GM21360 (cell line): ENCODE measurements at regions not wholly inside any gene's neighbourhood (a gene's known extent, or its start where the extent isn't known, plus 50 kb on each side); places are given as distances from the start of the nearest gene placed in this dataset.

Source experiments
- ATAC-seq: cut with Tn5 transposase; IDR thresholded peaks from one replicate; pipeline ENCODE4 v1.9.1; 2021; ENCODE audit warnings: mild to moderate bottlenecking, moderate library complexity; ENCODE audit not compliant: unreplicated experiment

GRCh38 chr10:24008164-24009091, 200.5 kb upstream of the KIAA1217 start:
- ATAC-seq: no peak

- no peak for ATAC-seq
These were observed 199.8 kb upstream of the KIAA1217 start for GRCh38 chr10:24009115-24009514.

- no peak for ATAC-seq
These were observed 199.2 kb upstream of the KIAA1217 start for GRCh38 chr10:24009736-24010135.

- no peak for ATAC-seq
These were observed 198.4 kb upstream of the KIAA1217 start for GRCh38 chr10:24010436-24010970.

DNA sequence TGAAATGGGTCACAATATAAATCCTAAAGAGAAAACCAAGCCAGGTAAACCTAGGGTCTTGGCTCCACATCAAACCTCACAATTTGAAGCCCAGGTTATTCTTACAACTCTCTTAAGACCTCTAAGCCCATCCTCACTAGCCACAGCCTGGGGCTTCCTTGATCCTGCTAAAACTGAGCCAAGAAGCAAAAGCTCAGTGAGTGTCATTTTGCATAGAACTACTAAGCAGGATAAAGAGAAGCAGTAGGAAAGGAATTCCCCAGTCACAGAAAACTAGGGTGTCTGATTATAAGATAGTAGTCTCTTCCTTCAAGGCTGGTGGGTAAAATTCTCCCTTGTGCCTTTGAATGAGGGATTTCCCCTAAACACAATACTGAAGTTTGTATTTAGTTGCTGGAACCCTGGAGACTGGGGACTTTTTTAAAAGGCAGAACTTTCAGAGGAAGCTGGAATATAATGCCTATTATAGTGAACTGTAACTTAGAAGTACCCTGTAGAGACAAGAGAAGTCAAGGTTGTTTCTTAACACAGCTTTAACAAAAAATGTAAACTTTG, 196.6 kb upstream of the KIAA1217 start:
- ATAC-seq: no peak

DNA sequence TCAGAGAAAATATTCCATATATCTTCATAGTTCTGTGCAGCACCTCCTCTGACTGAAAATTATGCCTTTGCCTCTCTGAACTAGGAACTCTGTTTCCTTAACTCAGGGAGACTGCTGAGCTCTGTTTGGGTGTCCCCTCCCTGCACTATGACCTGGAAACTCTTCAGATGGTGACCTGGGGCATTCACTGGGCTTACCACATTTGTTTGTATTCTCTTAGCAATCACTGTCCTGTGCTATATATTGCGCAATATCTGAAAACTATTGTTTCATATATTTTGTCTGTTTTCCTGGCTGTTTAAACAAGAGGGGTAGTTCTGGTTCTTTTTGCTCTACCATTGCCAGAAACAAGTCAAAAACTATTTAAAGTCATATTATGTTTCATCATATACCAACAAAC, 181.8 kb upstream of the KIAA1217 start:
- no peak for ATAC-seq

DNA sequence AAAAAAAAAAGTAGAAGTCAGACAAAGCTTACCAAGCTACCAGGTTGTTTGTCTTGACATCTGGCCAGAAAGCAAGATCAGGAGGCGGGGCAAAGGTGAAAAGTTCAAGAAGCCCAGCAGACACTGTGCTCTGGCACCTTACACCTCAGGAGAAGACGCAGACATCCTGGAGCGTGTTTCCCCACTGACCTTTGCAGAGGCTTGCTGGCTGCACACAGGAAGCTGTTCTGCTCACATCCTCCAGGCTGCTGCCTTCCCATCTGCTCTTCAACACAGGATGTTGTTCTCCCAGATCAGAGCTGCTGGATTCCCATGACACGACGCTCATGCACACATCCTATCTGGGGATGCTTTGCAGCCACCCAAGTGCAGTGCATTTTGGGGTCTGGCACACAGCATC, 174.4 kb upstream of the KIAA1217 start:
- ATAC-seq: no peak

GRCh38 chr10:24035761-24036160, 173.2 kb upstream of the KIAA1217 start:
- no peak for ATAC-seq

GRCh38 chr10:24039315-24039714, 169.6 kb upstream of the KIAA1217 start:
- no peak for ATAC-seq

DNA sequence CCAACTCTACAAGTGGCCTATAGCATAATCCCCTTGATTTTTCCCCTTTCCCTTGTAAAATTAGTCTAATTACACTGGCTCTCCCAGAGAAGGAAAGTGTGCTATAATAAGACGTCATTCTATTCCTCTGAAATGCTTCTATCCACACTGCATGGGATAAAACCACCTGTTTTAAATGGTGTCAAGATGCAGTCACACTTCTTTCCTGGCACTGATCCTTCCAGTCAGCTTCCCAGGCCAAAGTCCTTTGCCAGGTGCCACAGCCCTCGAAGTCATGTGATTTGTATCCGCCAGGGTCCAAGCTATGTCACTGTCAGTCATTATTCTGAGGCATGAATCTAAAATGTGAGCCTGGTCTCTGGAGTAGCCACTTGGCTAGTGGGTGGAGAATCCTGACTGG, 169.0 kb upstream of the KIAA1217 start:
- no peak for ATAC-seq

- ATAC-seq: no peak
These were observed 167.9 kb upstream of the KIAA1217 start for GRCh38 chr10:24041034-24041433.

- ATAC-seq: no peak
These were observed 167.1 kb upstream of the KIAA1217 start for GRCh38 chr10:24041834-24042233.

GRCh38 chr10:24042884-24043283, 166.1 kb upstream of the KIAA1217 start:
- ATAC-seq: no peak

DNA sequence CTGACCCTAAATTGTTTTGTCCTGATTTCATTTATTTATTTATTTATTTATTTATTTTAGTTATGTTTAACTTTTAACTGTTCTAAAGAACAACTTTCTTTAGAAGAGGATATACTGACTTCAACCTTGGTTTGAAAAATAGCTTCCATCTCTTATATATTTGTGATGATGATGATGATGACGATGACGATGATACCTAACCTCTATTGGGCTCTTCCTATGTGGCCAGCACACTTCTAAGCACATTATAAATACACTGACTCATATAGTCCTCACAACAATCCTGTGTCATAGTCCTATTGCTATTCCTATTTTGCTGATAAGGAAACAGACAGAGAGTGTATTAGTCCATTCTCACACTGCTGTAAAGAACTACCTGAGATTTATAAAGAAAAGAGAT, 162.9 kb upstream of the KIAA1217 start:
- no peak for ATAC-seq

GRCh38 chr10:24047176-24047575, 161.8 kb upstream of the KIAA1217 start:
- ATAC-seq: no peak

DNA sequence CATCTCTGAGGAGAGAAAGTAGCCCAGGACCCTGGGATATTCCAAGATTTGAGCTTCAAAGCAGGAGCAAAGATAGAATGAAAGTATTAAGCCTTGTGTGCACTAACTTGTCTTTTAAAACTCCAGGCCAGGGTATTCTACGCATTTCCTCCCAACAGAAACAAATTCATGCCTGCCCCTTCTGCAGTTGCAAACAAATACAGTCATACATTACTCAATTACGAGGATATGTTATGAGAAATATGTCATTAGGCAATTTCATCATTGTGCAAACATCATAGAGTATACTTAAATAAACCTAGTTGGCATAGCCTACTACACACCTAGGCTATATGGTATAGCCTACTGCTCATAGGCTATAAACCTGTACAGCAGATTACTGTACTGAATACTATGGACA, 154.5 kb upstream of the KIAA1217 start:
- ATAC-seq: no peak

- no peak for ATAC-seq
These were observed 128.7 kb upstream of the KIAA1217 start for GRCh38 chr10:24080207-24080606.

GRCh38 chr10:24086296-24087086, 122.4 kb upstream of the KIAA1217 start:
- ATAC-seq: no peak

DNA sequence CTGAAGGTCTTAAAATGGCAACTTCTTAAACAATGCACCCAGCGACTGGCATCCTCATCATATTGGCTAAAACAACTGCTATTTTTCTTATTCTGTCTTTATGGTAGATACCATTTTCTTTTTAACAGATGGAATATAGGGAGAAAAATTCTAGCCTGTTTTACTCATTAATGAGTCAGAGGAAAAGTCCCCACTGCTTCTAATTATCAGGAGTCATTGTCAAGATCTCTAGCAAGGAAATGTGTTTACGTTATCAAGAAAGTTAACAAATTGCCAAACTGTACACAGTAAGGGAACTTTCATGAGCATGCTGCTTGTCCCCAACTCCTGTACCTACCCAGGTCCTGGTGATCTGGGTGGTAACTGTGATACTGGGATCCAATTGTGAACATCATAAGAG, 117.7 kb upstream of the KIAA1217 start:
- ATAC-seq: no peak

DNA sequence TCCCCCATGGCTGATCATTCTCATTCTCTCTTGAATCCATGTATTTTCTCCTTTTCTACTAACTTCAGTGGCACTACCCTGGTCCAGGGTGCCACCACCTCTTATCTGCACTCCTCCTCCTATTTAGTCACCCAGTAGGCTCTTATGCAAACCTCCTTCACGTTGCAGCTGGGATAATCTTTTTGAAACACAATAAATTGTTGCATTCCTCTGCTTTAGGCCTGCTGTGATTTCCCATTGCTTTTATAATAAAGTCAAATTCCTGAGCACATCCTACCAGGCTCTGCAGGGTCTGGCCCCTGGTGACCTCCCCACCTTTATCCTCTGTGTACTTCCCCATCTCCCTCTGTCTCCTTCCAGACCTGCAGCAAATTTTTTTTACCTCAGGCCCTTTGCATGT, 112.7 kb upstream of the KIAA1217 start:
- no peak for ATAC-seq

DNA sequence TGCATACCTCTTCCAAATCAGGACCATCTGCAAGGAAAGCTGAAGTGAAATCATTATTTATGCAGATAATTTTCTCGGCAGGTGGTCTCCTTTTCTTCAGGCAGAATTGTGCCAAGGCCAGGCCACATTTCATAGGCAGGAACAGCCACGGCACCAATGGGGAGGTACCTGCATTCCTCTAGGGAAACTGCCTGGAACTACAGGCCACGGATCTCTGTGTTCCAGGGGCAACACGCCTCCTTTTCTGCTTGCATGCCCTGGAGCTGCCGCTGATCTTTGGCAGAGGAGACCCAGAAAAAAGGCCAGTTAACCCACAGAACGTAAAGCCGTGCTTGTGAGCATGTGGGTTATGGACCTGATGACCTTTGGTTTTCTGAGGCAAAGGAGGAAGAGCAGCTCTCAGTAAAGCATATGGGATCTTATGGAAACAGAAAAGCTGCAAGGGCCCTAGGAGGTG, 111.2 kb upstream of the KIAA1217 start:
- no peak for ATAC-seq
